Activated T-helper 1 cell treated with Interleukin-2 at 50 U/mL for 16 hours (primary cell): ENCODE measurements at regions not wholly inside any gene's neighbourhood (a gene's known extent, or its start where the extent isn't known, plus 50 kb on each side); places are given as distances from the start of the nearest gene placed in this dataset.
"Not testable (repeated sequence)": the region's sequence is repeated elsewhere in the genome, so short reads cannot be mapped to it uniquely, and the experiment has no call there.

Experiments
- DNase-seq: peaks from one replicate; pipeline ENCODE4 v3.0.0-alpha.2; 2020; ENCODE audit warnings: low read depth

- DNase-seq: no peak
These were observed 111.8 kb upstream of the NBPF11 start for GRCh38 chr1:148263906-148264255.

GRCh38 chr1:148263128-148263905 is 111.2 kb upstream of the NBPF11 start:
- peak; percentile 38 for DNase-seq

- not testable (repeated sequence) for DNase-seq
These were observed 109.6 kb upstream of the NBPF11 start for GRCh38 chr1:148261684-148262083.

- not testable (repeated sequence) for DNase-seq
These were observed 105.8 kb upstream of the NBPF11 start for GRCh38 chr1:148257886-148258285.

- not testable (repeated sequence) for DNase-seq
These were observed 102.7 kb upstream of the NBPF11 start for GRCh38 chr1:148254611-148255429.

- not testable (repeated sequence) for DNase-seq
These were observed 101.7 kb upstream of the NBPF11 start for GRCh38 chr1:148253808-148254207.

- DNase-seq: not testable (repeated sequence)
These were observed 96.7 kb upstream of the NBPF11 start for GRCh38 chr1:148248798-148249197.

- not testable (repeated sequence) for DNase-seq
These were observed 94.3 kb upstream of the NBPF11 start for GRCh38 chr1:148246258-148246861.

- not testable (repeated sequence) for DNase-seq
These were observed 93.8 kb upstream of the NBPF11 start for GRCh38 chr1:148245843-148246242.

- DNase-seq: not testable (repeated sequence)
These were observed 93.4 kb upstream of the NBPF11 start for GRCh38 chr1:148245443-148245842.

- not testable (repeated sequence) for DNase-seq
These were observed 81.2 kb upstream of the NBPF11 start for GRCh38 chr1:148233250-148233649.

- not testable (repeated sequence) for DNase-seq
These were observed 76.8 kb upstream of the NBPF11 start for GRCh38 chr1:148228846-148229245.

- DNase-seq: not testable (repeated sequence)
These were observed 70.5 kb upstream of the NBPF11 start for GRCh38 chr1:148222399-148223159.

- not testable (repeated sequence) for DNase-seq
These were observed 69.5 kb upstream of the NBPF11 start for GRCh38 chr1:148221593-148221992.

GRCh38 chr1:148219229-148219628 is 67.1 kb upstream of the NBPF11 start:
- not testable (repeated sequence) for DNase-seq

GRCh38 chr1:148211191-148211590 is 59.1 kb upstream of the NBPF11 start:
- not testable (repeated sequence) for DNase-seq

GRCh38 chr1:148210624-148211023 is 58.5 kb upstream of the NBPF11 start:
- not testable (repeated sequence) for DNase-seq

- DNase-seq: not testable (repeated sequence)
These were observed 58.1 kb upstream of the NBPF11 start for GRCh38 chr1:148210166-148210565.

GRCh38 chr1:148202013-148202412 is 49.9 kb upstream of the NBPF11 start:
- not testable (repeated sequence) for DNase-seq
